GM19025 (cell line): ENCODE measurements at regions not wholly inside any gene's neighbourhood (a gene's known extent, or its start where the extent isn't known, plus 50 kb on each side); places are given as distances from the start of the nearest gene placed in this dataset.
"Not testable (repeated sequence)": the region's sequence is repeated elsewhere in the genome, so short reads cannot be mapped to it uniquely, and the experiment has no call there.

Source experiments
- ATAC-seq: cut with Tn5 transposase; IDR thresholded peaks from one replicate; pipeline ENCODE4 v1.9.1; 2021; ENCODE audit warnings: mild to moderate bottlenecking, low read depth, moderate library complexity; ENCODE audit not compliant: unreplicated experiment

DNA sequence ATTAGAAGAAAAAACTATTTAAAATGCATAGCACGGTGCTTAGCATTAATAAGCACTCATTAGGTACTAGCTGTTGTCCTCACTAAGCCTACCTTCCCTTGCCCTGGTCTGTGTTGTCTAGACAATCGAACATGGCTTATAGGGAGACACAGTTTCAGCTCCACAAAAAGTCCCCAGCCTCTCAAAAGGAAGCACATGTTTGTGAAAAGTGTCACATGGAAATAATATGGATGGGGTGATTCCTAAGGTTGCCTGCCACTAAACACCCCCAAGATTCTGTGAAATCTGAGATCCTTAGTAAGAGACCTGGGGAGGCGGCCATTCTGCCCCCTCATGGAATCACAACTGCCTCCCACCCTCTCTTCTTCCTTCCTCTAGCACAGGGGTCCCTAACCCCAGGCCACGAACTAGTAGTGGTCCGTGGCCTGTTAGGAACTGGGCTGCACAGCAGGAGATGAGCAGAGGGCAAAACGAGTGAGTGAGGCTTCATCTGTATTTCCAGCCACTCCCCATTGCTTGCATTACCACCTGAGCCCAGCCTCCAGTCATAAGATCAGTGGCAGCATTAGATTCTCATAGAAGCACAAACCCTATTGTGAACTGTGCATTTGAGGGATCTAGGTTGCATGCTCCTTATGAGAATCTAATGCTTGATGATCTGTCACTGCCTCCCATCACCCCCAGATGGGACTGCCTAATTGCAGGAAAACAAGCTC is 59.6 kb upstream of the NDUFV2 start:
- no peak for ATAC-seq

DNA sequence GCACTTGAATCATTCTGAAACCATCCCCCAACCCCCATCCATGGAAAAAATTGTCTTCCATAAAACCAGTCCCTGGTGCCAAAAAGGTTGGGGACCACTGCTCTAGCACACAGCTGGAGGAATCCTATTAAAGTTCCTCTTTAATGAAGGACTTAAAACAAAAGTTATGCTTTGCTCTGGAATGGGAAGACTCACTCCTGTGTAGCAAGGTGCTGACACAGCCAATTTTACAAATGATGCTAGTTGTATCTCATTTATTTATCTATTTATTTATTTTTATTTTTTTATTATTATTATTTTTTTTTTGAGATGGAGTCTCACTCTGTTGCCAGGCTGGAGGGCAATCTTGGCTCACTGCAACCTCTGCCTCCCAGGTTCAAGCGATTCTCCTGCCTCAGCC is 58.9 kb upstream of the NDUFV2 start:
- ATAC-seq: no peak

- ATAC-seq: no peak
Measured at GRCh38 chr18:9047715-9048114, 54.8 kb upstream of the NDUFV2 start.

DNA sequence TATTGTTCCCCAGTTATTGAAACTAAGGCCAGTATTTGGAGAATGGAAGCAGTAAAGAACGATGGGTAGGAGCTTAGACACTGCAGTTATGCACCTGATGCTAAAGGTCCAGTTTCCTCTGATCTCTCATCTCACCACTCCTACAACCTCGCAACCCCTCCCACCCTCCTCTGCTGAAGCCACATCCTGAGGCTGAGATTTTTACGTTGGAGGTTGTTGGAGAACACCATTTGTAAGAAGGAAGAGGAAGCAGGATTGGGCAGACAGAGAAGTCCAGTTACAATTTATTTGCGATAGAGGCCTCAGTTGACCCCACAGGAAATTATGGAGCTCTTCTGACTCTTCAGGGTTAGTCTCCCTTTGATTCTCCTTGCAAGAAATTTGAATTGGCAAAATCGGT is 54.3 kb upstream of the NDUFV2 start:
- no peak for ATAC-seq

- no peak for ATAC-seq
Measured at GRCh38 chr18:9048808-9049494, 53.5 kb upstream of the NDUFV2 start.

- ATAC-seq: no peak
Measured at GRCh38 chr18:9049495-9049809, 53.0 kb upstream of the NDUFV2 start.

DNA sequence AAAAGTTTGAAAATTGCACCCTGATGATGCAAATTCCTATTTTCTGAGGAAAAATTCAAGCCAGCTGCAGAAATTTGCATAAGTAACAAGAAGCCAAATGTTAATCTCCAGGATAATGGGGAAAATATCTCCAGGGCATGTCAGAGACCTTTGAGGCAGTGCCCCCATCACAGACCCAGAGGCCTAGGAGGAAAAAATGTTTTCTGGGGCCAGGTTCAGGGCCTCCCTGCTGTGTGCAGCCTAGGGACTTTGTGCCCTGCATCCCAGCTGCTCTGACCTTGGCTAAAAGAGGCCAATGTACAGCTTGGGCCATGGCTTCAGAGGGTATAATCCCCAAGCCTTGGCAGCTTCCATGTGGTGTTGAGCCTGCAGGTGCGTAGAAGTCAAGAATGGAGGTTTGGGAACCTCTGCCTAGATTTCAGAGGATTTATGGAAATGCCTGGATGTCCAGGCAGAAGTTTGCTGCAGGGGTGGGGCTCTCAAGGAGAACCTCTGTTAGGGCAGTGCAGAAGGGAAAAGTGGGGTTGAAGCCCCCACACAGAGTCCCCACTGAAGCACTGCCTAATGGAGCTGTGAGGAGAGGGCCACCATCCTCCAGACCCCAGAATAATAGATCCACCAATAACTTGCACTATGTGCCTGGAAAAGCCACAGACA is 51.7 kb upstream of the NDUFV2 start:
- not testable (repeated sequence) for ATAC-seq
